Thyroid gland (tissue), 4 donors: ENCODE measurements at regions not wholly inside any gene's neighbourhood (a gene's known extent, or its start where the extent isn't known, plus 50 kb on each side); places are given as distances from the start of the nearest gene placed in this dataset.

Experiments
- POLR2A ChIP-seq, 2 donors: fragments of 450-650 bp; IDR thresholded peaks; one replicate each; pipeline ENCODE4 v1.6.1; 2017; ENCODE audit warnings: antibody characterized with exemption in 2 of 2, mild to moderate bottlenecking in 2 of 2, moderate library complexity in 1 of 2
- TF ChIP-seq, protein P1 (sequence below), 6 experiments: fragments of 200-600 bp in 3 of 6; fragments of 450-650 bp in 3 of 6; sonication (generic) in 3 of 6; IDR thresholded peaks; one replicate each; pipeline ENCODE4 v1.5.1; 2016 to 2019; ENCODE audit warnings: antibody characterized with exemption in 6 of 6, mild to moderate bottlenecking in 2 of 6, inconsistent platforms in 1 of 6, moderate library complexity in 1 of 6

GRCh38 chr12:7583471-7583870, 79.9 kb upstream of the CD163 start:
- TF ChIP-seq, protein P1, sequence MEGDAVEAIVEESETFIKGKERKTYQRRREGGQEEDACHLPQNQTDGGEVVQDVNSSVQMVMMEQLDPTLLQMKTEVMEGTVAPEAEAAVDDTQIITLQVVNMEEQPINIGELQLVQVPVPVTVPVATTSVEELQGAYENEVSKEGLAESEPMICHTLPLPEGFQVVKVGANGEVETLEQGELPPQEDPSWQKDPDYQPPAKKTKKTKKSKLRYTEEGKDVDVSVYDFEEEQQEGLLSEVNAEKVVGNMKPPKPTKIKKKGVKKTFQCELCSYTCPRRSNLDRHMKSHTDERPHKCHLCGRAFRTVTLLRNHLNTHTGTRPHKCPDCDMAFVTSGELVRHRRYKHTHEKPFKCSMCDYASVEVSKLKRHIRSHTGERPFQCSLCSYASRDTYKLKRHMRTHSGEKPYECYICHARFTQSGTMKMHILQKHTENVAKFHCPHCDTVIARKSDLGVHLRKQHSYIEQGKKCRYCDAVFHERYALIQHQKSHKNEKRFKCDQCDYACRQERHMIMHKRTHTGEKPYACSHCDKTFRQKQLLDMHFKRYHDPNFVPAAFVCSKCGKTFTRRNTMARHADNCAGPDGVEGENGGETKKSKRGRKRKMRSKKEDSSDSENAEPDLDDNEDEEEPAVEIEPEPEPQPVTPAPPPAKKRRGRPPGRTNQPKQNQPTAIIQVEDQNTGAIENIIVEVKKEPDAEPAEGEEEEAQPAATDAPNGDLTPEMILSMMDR (IDR thresholded peaks at IDR 0.05): no peak
- no peak for TF ChIP-seq POLR2A (IDR thresholded peaks at IDR 0.05)
